ENCODE measurements at regions not wholly inside any gene's neighbourhood (a gene's known extent, or its start where the extent isn't known, plus 50 kb on each side); places are given as distances from the start of the nearest gene placed in this dataset.

DNA sequence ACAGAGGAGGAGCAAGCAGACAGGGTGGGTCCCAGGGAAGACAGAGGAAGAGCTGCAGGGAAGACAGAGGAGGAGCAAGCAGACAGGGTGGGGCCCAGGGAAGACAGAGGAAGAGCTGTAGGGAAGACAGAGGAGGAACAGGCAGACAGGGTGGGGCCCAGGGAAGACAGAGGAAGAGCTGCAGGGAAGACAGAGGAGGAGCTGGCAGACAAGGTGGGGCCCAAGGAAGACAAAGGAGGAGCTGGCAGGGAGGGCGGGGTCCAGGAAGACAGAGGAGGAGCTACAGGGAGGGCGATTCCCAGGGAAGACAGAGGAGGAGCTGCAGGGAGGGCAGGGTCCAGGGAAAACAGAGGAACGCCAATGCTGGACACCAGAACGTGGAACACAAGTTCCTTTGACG lies 66.5 kb downstream of the PLXNA1 start:
- no peak for DNase-seq

DNA sequence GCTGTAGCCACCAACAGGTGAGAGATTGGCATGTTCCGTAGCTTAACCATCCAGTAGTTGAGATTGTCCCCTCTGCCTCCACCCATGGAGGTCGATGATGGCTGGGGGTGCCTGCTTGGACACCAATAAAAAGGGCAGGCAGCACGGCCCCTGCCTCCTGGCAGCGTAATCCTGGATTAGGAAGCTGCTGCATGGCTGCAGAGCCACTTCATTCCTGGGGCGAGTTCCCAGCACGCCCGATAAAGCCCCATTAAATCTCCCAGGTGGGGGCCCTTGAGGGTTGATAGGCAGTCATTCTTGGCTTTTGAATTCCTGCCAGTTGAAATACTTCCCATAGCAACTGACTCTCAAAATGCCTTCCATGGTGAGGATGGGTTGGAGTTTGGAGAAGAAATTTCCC lies 67.8 kb downstream of the PLXNA1 start:
- DNase-seq = no peak

DNA sequence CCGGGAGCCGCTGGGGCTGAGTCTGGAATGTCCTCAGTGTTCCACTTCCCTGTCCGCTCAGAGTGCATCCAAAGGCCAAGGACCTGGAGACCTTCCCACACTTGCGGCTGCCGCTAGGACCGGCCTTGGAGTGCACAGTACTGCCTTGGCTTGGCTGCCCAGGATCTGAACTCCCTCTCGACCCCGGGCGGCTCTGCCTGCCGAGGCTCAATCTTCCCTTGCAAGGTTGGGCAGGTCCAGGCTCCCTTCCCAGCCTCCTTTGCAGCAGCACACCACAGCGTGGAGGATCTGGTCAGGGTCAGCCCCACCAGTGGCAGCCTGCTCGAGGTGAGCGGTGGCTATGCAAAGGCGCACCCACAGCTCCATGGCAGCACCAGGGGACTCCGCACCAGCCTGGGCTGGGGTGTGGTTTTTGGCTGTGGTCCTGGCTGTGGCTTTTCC lies 69.2 kb downstream of the PLXNA1 start:
- DNase-seq = no peak

DNA sequence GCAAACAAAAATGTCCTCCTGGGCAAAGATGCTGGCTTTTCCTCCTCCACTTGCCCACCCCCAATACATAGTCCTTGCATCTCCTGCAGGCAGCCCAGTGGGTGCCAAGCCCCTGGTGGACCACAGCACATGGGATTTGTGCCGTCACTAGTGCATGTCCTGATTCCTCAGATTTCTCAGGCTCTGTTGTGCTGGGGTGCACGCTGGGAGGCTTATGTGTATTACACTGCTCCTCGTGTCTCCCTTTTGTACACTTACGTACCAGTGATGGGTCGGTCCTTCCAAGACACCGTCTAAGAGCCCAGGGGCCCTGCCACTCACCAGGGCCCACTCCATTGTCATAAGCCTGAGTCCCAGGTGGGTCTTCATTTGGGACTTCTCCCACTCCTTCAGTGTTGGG lies 70.1 kb downstream of the PLXNA1 start:
- DNase-seq = no peak

DNA sequence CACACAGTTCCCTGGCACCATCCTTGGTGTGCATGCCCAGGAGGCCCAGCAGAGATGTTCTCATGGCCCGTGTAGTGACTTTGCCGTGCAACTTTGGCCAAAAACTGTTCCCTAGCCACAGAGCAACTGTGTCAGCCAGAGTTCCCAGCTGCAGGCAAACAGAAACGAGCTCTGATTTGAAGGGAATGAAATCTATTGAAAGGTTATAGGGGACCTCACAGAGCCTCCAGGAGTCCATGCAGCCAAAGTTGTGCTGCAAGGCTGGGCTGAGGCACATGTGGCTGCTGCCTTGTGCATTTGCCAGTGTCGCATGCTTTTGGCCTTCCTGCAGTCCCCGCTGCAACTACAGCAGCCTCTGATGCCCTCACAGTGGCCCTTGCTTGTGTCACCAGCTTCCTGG lies 70.5 kb downstream of the PLXNA1 start:
- no peak for DNase-seq

DNA sequence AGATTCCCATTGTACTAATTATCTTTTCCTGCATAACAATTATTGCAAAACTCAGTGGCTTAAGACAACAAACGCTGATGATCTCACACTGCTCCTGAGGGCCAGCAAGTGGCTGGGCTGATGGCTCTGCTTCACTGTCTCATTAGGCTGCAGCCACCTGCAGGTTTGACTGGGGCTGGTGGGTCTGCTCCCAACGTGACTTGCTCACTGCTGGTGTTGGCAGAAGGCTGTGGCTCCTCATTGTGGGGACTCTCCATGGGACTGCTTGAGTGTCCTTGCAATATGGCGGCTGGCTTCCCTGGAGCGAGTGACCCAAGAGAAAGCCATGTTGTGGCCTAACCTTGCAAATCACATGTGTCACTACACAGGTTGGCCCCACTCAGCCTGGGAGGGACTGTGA lies 71.1 kb downstream of the PLXNA1 start:
- no peak for DNase-seq

DNA sequence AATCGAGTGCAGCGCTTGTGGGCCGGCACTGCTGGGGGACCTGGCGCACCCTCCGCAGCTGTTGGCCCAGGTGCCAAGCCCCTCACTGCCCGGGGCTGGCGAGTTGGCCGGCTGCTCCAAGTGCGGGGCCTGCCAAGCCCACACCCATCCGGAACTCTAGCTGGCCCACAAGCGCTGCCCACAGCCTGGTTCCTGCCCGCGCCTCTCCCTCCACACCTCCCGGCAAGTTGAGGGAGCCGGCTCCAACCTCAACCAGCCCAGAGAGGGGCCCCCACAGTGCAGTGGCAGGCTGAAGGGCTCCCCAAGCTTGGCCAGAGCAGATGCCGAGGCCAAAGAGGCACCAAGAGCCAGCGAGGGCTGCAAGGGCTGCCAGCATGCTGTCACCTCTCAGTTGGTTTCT lies 73.4 kb downstream of the PLXNA1 start:
- DNase-seq = no peak

DNA sequence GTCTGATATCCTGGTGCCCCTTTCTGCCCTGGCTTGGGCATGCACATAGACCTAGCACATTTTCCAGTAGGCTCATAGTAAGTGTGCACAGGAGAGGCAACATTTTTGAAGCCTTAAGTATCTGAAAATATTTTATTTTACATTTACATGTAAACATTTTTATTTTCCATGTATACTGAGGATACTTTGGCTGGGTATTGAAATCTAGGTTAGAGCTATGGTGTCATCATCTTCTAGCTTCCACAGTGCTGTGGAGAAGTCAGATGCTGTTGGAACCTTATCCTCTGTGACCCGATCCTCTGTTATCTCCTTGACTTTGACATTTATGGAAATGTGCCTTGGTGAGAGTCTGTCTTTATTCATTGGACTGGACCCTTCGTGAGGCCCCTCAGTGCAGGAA lies 74.1 kb downstream of the PLXNA1 start:
- no peak for DNase-seq

DNA sequence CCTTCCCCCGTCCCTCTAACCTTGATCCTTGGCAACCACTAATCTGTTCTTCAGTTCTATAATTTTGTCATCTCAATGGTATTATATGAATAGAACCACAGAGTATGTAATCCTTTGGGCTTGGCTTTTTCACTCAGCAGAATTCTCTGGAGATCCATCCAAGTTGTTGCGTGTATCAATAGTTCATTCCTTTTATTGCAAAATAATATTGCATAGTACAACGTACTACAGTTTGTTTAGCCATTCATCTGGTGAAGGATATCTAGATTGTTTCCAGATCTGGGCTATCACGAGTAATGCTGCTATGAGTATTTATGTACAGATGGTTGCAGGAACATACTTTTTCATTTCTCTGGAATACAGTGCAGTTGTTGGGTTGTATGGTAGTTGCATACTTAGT lies 76.2 kb downstream of the PLXNA1 start:
- no peak for DNase-seq

DNA sequence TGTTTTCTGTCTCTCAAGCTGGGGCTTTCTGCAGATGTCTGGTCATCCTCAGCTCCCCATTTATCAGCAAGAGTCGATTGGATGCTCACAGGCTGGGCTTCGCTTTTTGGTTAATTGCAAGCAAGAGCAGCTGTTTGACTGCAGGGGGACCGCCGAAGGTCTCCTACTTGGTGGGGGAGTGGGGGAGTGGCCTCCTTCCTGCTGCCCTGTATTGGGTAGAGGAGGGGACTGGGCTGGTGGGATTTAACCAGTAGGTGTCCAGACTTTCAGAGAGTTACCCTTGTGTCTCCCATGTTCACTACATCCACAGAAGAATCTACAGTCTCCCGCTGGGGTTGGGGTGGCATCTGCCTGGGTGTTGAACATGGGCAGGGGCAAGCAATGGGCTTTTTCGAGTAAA lies 78.7 kb downstream of the PLXNA1 start:
- no peak for DNase-seq

DNA sequence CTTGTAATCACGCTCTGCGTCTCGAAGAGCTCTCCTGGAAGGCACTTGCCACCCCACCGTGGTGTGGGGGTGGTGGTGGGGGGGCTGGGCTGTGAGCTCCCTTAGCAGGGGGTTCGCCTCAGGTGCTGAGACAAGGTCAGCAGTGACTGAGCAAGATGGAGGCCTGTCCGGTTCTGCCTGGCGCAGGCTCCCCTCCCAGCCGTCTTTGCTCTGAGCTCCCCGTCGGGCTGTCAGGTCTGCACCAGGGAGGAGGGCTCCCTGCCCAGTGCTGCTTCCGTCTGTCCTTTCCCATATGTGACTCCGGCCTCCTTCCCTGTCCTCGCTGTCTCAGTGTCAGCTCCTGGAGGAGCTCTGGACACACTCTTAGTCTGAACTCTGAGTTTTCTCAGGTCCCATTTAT lies 80.0 kb downstream of the PLXNA1 start:
- DNase-seq = no peak

DNA sequence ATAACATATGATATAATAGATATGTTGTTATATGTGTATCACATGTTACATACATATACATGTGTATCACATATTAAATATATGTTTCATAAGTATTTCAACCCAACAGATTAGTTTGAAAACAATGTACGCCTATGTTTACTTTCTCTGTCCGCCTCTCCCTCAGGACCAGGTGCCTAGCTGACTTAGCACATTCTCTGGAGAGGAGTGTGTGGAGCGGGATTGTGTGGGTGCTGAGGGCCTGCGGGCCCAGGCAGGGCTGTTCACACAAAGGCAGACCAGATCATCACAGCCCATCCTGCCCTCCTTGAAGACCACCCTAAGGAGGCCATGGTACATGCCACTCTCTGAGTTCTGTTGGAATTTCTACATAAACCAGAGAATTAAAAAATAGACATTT lies 81.0 kb downstream of the PLXNA1 start:
- DNase-seq = no peak

DNA sequence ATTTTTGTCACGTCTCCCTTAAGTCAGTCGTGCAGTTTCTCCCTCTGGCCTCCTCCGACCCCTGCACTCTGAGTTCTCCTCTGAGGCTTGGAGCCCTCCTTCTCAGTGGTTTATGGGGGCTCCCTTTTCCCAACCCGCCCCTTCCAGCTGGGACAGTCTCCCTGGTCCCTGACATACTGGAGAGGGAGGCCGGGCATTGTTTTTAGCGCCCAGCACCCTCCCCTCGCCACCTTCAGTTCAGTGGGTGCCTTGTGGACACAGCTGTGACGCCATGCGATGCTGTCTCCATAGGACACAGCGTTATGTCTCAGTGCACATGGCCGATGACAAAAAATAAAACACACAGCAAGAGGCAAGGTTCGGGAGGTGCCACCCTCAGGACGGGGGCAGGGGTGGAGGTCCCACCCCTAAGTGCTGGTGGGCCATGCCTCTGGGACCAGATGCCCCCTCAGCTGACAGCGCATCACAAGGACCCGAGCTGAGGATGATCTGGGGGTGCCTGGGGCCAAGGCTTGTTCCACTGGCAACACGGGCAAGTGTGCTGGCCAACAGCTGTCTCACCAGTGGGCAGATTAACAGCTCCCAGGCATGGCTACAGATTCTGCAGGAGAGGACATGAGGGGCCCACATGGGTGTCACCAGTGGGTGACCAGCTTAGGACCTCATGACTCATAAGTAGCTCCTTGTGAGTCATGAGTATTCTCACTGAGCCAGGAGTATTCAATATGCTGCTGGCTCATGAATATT lies 81.6 kb downstream of the PLXNA1 start:
- no peak for DNase-seq

DNA sequence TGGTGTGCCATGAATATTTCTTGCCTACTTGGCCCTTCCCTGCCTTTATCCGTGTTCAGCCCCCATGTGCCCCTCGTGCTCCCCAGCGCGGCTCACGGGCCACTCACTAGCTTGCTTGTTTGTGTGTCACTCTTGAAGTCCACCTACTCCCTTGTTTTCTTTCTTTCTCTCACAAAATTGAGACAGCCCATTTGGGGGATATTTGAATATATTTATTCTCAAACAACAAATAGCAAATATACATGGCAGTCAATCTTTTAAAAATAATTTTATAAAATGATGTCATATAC lies 82.2 kb downstream of the PLXNA1 start:
- no peak for DNase-seq

DNA sequence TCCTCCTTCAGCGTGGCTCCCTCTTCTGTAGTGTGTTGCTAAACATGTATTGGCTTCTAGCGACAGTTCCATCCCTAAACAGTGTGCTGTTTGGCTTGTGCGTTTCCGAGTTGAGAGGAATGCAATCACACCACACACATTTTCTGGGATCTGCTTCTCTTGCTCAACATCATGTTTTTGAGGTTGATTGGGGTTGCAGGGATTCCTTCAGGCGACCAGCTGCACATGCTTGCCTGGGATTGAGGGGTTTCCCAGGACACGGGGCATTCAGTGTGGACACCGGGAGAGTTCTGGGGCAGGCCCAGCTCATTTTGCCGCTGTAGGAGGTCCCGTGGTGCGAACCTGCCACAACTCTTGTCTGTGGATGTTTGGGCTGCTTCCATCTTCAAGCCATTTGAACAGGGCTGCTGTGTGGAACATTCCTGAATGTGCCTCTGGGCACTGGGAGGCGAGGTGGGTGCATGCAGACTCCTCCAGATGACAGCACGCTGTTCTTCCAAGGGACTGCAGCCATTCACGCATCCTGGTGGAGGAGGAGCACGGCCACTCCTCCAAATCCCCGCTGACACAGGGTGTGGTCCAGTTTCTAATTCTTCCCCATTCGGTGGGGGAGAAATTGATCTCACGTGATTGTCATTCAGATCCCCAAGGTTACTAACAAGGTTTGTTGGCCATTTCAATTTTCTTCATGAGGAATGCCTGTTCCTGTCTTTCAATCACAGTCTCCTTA lies 82.8 kb downstream of the PLXNA1 start:
- no peak for DNase-seq

DNA sequence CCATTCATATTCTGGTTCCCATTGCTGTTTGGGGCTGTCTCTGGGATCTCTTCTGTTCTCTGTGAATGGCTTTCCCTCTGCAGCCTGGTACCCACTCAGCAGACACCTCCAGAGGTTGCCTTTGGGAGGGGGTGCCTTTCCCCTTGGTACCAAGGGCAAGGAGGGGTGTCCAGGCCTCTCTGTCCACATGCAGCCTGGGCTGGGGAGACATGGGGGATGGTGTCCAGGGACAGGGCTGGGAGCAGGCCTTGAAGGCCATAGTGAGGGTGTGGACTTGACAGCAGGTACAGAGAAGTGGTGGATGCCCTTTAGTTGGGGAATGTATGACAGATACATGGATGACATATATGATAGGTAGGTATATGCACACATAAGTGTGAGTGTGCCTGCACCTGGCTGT lies 83.7 kb downstream of the PLXNA1 start:
- DNase-seq = no peak

DNA sequence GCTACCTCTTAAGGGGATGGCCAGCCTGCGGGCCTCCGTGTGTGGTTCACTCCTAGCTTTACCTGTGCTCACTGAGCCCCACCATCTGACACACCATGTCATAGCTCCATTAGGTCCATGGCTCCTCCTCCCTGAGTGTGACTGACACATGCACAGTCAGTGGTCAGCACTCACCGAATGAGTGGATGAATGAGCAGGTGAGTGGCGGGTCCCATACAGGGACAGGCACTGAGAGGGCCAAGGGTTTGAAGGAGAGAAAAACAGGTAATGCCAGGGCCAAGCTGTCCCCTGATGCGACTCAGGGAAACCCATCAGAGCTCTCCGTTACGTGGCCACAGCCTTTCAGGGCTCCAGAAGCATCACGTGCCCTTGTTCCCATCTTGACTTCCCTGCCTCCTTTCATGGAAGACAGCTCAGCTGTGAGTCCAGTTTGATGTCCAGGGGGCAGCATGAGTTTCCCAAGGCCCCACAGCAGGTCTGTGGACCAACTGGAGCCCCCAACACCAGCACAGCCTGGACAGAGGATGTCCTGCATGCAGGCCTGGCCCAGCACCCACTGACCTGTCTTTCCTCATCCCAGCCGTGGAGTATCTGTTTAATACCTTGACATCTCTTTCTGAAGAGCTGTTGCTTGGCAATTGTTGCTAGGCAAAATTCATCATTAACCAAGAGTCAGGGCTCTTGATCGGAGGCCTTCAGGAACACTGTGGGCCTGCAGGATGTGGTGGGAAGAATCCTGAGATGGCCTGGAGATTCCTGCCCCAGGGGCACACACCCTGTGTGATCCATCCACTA lies 84.4 kb downstream of the PLXNA1 start:
- no peak for DNase-seq

DNA sequence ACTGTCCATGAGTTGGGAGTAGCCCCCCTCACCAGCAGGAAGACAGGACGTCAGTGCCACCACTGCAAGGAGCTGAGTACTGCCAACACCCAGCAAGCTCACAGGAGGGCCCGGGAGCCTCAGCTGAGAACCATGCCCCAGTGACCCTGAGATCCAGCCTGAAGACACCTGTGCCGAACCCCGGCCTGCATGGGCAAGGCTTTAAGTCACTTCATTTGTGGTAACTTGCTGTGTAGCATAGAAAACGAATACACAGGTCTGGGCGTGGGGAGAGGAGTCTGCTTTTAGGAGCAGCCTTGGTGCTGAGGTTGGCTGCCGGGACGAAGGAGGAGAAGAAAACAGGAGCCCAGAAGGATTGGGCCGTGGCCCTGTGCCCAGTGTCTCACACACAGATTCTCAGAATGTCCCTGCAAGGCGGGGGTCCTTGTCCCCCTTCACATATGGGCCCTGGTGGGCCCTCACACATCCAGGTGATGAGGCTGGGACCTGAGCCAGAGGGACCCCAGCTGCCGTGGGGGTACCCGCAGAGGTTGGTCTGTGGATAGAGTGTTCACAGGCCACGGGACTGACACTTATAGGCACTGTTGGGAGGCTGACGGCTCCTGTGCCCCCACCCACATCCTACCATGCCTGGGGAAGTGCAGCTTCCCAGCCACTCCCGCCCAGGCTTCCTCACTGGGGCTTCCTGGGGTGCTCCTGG lies 85.3 kb downstream of the PLXNA1 start:
- no peak for DNase-seq

DNA sequence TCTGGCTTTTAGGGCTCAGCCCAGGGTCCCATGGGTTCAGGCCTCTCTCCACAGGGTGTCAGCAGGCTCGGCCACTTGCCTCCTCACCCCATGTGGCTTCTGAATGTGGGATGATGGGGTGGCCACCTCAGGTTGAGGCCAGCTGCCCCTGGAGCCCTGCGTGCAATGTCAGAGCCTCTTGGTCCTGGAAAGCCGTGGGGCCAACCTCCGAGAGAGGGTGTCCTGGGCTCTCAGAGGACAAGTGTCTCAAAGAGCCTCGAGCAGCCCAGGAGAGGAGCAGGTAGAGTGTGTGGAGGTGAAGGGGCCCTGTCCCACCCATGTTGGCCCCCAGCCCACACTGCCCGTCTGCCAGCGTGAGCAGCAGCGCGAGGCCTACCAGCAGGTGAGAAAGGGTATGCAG lies 86.0 kb downstream of the PLXNA1 start:
- no peak for DNase-seq

DNA sequence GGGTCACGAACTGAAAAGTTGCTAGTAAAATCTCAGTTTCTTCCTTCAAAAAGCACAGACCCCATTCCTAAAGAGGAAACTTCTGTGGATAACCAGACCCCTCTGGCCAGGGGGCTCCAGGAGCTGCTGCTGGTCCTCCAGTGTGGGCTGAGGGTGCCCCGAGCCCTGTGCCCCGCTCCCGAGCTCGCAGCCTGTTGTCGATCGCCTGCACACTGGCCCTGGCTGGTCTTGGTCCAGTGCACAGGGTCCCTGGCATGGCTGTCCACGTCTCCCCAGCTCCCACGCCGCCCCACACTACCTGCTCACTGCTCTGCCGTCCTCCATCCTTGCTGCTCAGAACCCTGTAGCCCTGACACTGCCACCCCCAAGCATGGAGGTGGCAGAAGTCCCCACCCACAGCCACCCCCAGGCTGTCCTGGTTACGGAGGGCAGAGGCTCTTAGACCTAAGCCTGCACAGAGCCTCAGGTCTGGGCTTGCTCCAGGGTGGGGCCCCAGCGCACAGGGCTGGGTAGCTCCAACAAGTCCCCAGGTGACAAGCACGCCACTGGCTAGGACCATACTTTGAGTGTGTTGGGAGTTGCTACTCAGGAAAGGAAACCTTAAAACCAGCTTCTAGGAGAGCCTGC lies 87.0 kb downstream of the PLXNA1 start:
- DNase-seq = no peak

DNA sequence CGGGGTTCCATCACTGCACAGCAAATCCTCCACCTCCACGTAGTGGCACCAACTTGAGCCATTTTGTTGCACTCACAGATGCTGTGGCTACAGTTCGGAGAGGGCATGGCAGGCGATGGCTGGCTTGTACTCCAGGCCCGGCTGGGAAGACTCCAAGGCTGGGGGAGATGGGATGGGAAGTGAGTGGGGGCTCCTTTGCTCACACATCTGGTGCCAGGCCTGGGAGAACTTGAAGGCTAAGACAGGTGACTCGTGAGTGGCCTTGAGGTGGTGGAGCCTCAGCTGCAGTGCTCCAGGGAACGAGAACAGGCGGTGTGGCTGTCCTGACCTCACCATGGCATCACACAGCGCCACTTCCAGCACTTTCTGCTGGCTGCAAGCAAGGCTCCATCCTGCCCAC lies 87.9 kb downstream of the PLXNA1 start:
- no peak for DNase-seq

DNA sequence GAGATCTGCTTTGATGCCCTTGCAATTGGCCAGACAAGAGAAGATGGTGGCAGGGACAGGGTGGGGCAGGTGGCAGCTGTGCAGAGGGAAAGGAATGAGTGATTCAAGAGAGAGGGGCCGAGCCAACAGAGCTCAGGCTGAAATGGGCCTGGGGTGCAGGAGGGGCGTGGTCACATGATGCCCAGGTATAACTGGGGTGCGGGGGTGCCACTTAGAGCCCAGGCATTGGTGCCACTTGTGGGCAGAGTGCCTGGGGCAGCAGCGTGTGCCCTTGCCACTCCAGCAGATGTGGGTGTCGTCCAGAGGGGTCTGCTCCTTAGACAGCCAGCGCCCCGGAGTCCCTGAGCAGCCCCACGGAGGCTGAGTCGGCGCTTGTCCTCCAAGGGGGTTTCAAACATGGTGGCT lies 88.7 kb downstream of the PLXNA1 start:
- no peak for DNase-seq

DNA sequence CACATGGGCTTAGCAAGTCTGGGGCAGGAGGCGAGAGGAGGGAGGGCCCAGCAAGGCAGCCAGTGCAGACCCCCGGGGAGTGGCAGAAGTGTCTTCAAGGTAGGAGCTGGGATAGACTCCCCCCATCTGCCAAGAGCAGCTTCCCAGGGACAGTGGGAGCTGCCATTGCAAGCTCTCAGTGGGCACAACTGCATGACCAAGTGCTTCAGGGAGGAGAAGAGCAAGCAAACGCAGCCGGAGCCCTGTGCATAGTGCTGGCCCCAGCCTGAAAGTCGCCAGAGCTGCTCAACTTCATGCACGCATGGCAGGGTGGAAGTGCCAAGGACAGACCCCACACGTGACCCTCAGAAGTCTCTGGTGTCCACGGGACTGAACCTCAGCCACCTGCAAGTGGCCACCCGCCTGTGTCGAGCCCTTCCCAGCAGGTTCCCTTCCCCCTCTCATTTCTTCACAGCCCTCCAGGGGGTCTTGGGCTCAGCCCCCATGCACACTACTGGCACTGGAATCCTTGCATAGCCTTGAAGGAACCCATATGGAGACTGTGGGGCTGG lies 89.4 kb downstream of the PLXNA1 start:
- DNase-seq = no peak

All from 8988T (cell line).